ENCODE measurements at regions not wholly inside any gene's neighbourhood (a gene's known extent, or its start where the extent isn't known, plus 50 kb on each side); places are given as distances from the start of the nearest gene placed in this dataset.

GRCh38 chr4:45327544-45327943 is 601.2 kb upstream of the GNPDA2 start:
- H3K9me3 ChIP-seq: no peaks in the 10 kb centered on the region
- intact Hi-C loops (cut with DNase I): no loop called here
- no peak for DNase-seq (ENCODE audit: low spot score in 2 of 2)
- no peaks in the 10 kb centered on the region for H3K36me3 ChIP-seq
- H3K27ac ChIP-seq: no peak overlapping the region
- no peak for TF ChIP-seq CTCF (IDR thresholded peaks at IDR 0.05)
- no peaks in the 10 kb centered on the region for H3K4me1 ChIP-seq
- no peak overlapping the region for H3K4me3 ChIP-seq
- no peaks in the 10 kb centered on the region for H3K27me3 ChIP-seq

- no peak for TF ChIP-seq CTCF (IDR thresholded peaks at IDR 0.05)
- Histone ChIP-seq H3K4me1 (no peaks in the 10 kb centered on the region), H3K27me3 (no peaks in the 10 kb centered on the region), H3K9me3 (no peaks in the 10 kb centered on the region), H3K36me3 (no peaks in the 10 kb centered on the region), H3K27ac (no peak overlapping the region), H3K4me3 (no peak overlapping the region)
- no peak for DNase-seq (ENCODE audit: low spot score in 2 of 2)
- intact Hi-C loops (cut with DNase I): no loop called here
These were observed 598.4 kb upstream of the GNPDA2 start for GRCh38 chr4:45324455-45325417.

GRCh38 chr4:45323453-45324058 is 597.2 kb upstream of the GNPDA2 start:
- Histone ChIP-seq H3K27ac (no peak overlapping the region), H3K27me3 (no peaks in the 10 kb centered on the region), H3K9me3 (no peaks in the 10 kb centered on the region), H3K4me1 (no peaks in the 10 kb centered on the region), H3K36me3 (no peaks in the 10 kb centered on the region), H3K4me3 (no peak overlapping the region)
- intact Hi-C loops (cut with DNase I): no loop called here
- no peak for TF ChIP-seq CTCF (IDR thresholded peaks at IDR 0.05)
- DNase-seq (ENCODE audit: low spot score in 2 of 2): no peak

GRCh38 chr4:45317739-45318138 is 591.4 kb upstream of the GNPDA2 start:
- Histone ChIP-seq H3K4me3 (no peak overlapping the region), H3K36me3 (no peaks in the 10 kb centered on the region), H3K27ac (no peak overlapping the region), H3K4me1 (no peaks in the 10 kb centered on the region), H3K9me3 (no peaks in the 10 kb centered on the region), H3K27me3 (no peaks in the 10 kb centered on the region)
- TF ChIP-seq CTCF (IDR thresholded peaks at IDR 0.05): no peak
- intact Hi-C loops (cut with DNase I): no loop called here
- no peak for DNase-seq (ENCODE audit: low spot score in 2 of 2)

DNA sequence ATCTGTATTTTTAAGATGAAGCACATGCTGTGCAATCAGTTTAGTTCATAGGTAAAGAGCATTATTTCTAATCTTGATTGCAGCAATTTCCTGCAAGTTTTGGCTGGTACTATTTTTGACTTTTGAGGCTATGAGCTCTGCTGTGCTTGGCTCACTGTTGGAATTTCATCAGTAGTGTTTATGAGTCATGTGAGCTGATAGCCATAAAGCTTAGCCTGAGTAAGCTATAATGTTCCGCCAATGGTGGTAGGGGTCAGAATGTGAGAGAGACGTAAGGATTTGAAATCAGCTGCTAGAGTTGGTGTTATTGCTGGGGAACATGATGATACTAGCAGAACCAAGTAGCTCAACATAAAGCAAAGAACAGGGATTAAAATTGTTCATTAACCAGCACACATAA is 590.9 kb upstream of the GNPDA2 start:
- Histone ChIP-seq H3K9me3 (no peaks in the 10 kb centered on the region), H3K4me1 (no peaks in the 10 kb centered on the region), H3K27me3 (no peaks in the 10 kb centered on the region), H3K27ac (no peak overlapping the region), H3K4me3 (no peak overlapping the region), H3K36me3 (no peaks in the 10 kb centered on the region)
- intact Hi-C loops (cut with DNase I): no loop called here
- DNase-seq (ENCODE audit: low spot score in 2 of 2): no peak
- no peak for TF ChIP-seq CTCF (IDR thresholded peaks at IDR 0.05)

All from ascending aorta (tissue), 2 donors.